GM12878 (cell line): ENCODE measurements at regions not wholly inside any gene's neighbourhood (a gene's known extent, or its start where the extent isn't known, plus 50 kb on each side); places are given as distances from the start of the nearest gene placed in this dataset.

Experiments
- CTCF ChIP-seq, 3 experiments: IDR thresholded peaks in 2 of 3; conservative IDR thresholded peaks in 1 of 3; 2 replicates each; pipeline ENCODE4 v1.5.1; 2011; ENCODE audit warnings: low read depth in 3 of 3, low read length in 3 of 3, mild to moderate bottlenecking in 3 of 3, control low read depth in 2 of 3, moderate library complexity in 2 of 3, inconsistent platforms in 1 of 3, mixed read lengths in 1 of 3; ENCODE audit not compliant: control insufficient read depth in 2 of 3, insufficient read depth in 1 of 3; ENCODE audit errors: extremely low read depth in 1 of 3
- POLR2AphosphoS5 ChIP-seq: IDR thresholded peaks from 2 replicates; pipeline ENCODE4 v1.6.1; 2011; ENCODE audit warnings: mild to moderate bottlenecking, low read length, inconsistent platforms

GRCh38 chr7:15922002-15922401 lies 235.5 kb upstream of the MEOX2 start:
- TF ChIP-seq CTCF (IDR thresholded peaks at IDR 0.05 in 2 of 3, conservative IDR thresholded peaks at IDR 0.05 in 1 of 3; ENCODE audit: control insufficient read depth in 2 of 3, extremely low read depth in 1 of 3, insufficient read depth in 1 of 3, low read depth in 3 of 3, low read length in 3 of 3) (no peak), POLR2AphosphoS5 (no peak)
